ENCODE measurements at regions not wholly inside any gene's neighbourhood (a gene's known extent, or its start where the extent isn't known, plus 50 kb on each side); places are given as distances from the start of the nearest gene placed in this dataset.

DNA sequence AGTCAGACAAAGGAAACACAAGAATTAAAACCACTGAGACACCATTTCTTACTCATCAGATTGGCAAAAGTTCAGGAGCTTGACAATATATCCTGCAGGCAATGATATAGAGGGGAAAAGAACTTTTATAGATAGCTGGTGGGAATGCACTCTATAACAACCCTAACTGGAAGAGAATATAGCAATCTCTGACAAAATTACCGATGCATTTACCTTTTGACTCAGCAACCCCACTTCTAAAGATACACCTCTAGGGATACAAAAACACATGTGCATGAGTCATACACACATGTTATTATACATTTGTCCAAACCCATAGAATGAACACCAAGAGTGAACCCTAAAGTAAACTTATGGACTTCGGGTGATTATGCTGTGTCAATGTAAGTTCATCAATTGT lies 79.4 kb upstream of the SRD5A2 start (continued):
- TF ChIP-seq GATAD2B (conservative IDR thresholded peaks at IDR 0.05; ENCODE audit: low read depth): no peak
- TF ChIP-seq GABPA (IDR thresholded peaks at IDR 0.05; ENCODE audit: low read depth): no peak
- no peak for TF ChIP-seq ZNF217 (IDR thresholded peaks at IDR 0.05)
- TF ChIP-seq, protein P1, sequence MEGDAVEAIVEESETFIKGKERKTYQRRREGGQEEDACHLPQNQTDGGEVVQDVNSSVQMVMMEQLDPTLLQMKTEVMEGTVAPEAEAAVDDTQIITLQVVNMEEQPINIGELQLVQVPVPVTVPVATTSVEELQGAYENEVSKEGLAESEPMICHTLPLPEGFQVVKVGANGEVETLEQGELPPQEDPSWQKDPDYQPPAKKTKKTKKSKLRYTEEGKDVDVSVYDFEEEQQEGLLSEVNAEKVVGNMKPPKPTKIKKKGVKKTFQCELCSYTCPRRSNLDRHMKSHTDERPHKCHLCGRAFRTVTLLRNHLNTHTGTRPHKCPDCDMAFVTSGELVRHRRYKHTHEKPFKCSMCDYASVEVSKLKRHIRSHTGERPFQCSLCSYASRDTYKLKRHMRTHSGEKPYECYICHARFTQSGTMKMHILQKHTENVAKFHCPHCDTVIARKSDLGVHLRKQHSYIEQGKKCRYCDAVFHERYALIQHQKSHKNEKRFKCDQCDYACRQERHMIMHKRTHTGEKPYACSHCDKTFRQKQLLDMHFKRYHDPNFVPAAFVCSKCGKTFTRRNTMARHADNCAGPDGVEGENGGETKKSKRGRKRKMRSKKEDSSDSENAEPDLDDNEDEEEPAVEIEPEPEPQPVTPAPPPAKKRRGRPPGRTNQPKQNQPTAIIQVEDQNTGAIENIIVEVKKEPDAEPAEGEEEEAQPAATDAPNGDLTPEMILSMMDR (IDR thresholded peaks at IDR 0.05 in 2 of 3, conservative IDR thresholded peaks at IDR 0.05 in 1 of 3; ENCODE audit: control insufficient read depth in 2 of 3, extremely low read depth in 1 of 3, insufficient read depth in 1 of 3, low read depth in 3 of 3, low read length in 3 of 3): no peak

DNA sequence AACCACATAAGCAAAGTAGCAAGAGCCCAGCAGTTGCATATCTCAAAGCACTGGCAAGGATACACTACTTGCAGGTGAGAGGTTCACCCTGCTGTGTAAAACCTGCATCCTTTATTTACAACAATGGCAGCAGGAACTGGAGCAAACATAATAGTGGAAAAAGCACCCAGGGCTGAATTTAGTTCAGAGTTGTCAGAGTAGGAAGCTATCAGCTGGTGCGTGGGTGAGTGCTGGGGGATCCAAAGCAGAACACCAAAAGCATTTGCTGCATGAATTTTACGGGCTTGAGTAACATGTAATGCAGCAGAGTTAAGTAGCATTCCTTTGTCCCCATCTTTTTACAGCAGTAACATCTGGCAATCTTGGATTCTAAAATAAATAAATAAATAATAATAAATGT lies 73.5 kb upstream of the SRD5A2 start:
- in situ Hi-C loops (cut with MboI) (no loop called here), intact Hi-C loops (cut with micrococcal nuclease; ENCODE audit: unreplicated experiment) (no loop called here)
- DNase-seq (ENCODE audit: low read depth, low spot score): no peak
- Histone ChIP-seq H3K4me2 (ENCODE audit: control insufficient read depth, insufficient read depth) (no peak overlapping the region), H3K4me3 (no peak overlapping the region), H3K79me2 (ENCODE audit: control insufficient read depth, insufficient read depth, low read length) (no peaks in the 10 kb centered on the region), H3K9me3 (replicated peaks; ENCODE audit: control insufficient read depth, insufficient read depth, low read length) (no peaks in the 10 kb centered on the region), H4K20me1 (ENCODE audit: control insufficient read depth, insufficient read depth) (no peaks in the 10 kb centered on the region), H3K36me3 (ENCODE audit: control insufficient read depth in 2 of 2, insufficient read depth in 2 of 2, low read length in 1 of 2) (no peaks in the 10 kb centered on the region), H3K4me1 (ENCODE audit: control insufficient read depth, insufficient read depth, low read length) (no peaks in the 10 kb centered on the region), H3K27ac (ENCODE audit: control insufficient read depth, insufficient read depth) (no peak overlapping the region), H3K9ac (ENCODE audit: control insufficient read depth, insufficient read depth, low read length) (no peak overlapping the region), H3K27me3 (replicated peaks in 1 of 2; ENCODE audit: control insufficient read depth in 2 of 2, insufficient read depth in 2 of 2, low read length in 1 of 2) (no peaks in the 10 kb centered on the region), H2AFZ (ENCODE audit: control insufficient read depth, low read depth, low read length) (no peak overlapping the region)
- POLR2A ChIA-PET: no interaction called here
- RAD21 ChIA-PET (ENCODE audit: unreplicated experiment): no interaction called here
- CTCF ChIA-PET: no interaction called here
- no peak for ATAC-seq
- no peak for FAIRE-seq
- WGBS (ENCODE audit: insufficient coverage, insufficient replicate concordance, low lambda C conversion rate, missing lambda C conversion rate): 3% methylated on average over 2 of the region's 2 CpGs
- TF ChIP-seq PAX5 (IDR thresholded peaks at IDR 0.05; ENCODE audit: borderline replicate concordance, low read depth, low read length) (no peak), ZBED1 (IDR thresholded peaks at IDR 0.05; ENCODE audit: borderline replicate concordance) (no peak), ZNF217 (IDR thresholded peaks at IDR 0.05) (no peak), GATAD2B (conservative IDR thresholded peaks at IDR 0.05; ENCODE audit: low read depth) (no peak), DPF2 (IDR thresholded peaks at IDR 0.05) (no peak), KLF5 (IDR thresholded peaks at IDR 0.05; ENCODE audit: partially characterized antibody) (no peak), BMI1 (IDR thresholded peaks at IDR 0.05; ENCODE audit: borderline replicate concordance) (no peak), MEF2B (IDR thresholded peaks at IDR 0.05; ENCODE audit: partially characterized antibody, poor library complexity, severe bottlenecking) (no peak), EED (IDR thresholded peaks at IDR 0.05; ENCODE audit: low read depth) (no peak), SMAD1 (IDR thresholded peaks at IDR 0.05; ENCODE audit: low read depth, partially characterized antibody) (no peak)
- TF ChIP-seq, protein P2, sequence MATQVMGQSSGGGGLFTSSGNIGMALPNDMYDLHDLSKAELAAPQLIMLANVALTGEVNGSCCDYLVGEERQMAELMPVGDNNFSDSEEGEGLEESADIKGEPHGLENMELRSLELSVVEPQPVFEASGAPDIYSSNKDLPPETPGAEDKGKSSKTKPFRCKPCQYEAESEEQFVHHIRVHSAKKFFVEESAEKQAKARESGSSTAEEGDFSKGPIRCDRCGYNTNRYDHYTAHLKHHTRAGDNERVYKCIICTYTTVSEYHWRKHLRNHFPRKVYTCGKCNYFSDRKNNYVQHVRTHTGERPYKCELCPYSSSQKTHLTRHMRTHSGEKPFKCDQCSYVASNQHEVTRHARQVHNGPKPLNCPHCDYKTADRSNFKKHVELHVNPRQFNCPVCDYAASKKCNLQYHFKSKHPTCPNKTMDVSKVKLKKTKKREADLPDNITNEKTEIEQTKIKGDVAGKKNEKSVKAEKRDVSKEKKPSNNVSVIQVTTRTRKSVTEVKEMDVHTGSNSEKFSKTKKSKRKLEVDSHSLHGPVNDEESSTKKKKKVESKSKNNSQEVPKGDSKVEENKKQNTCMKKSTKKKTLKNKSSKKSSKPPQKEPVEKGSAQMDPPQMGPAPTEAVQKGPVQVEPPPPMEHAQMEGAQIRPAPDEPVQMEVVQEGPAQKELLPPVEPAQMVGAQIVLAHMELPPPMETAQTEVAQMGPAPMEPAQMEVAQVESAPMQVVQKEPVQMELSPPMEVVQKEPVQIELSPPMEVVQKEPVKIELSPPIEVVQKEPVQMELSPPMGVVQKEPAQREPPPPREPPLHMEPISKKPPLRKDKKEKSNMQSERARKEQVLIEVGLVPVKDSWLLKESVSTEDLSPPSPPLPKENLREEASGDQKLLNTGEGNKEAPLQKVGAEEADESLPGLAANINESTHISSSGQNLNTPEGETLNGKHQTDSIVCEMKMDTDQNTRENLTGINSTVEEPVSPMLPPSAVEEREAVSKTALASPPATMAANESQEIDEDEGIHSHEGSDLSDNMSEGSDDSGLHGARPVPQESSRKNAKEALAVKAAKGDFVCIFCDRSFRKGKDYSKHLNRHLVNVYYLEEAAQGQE (IDR thresholded peaks at IDR 0.05; ENCODE audit: low read depth, low read length): no peak
- SMC1A ChIA-PET (ENCODE audit: uncharacterized antibody, unreplicated experiment): no interaction called here
- BruUV-seq (replicated peaks): no TSS peak

Data from GM12878 (cell line).